ENCODE measurements at regions not wholly inside any gene's neighbourhood (a gene's known extent, or its start where the extent isn't known, plus 50 kb on each side); places are given as distances from the start of the nearest gene placed in this dataset.

DNA sequence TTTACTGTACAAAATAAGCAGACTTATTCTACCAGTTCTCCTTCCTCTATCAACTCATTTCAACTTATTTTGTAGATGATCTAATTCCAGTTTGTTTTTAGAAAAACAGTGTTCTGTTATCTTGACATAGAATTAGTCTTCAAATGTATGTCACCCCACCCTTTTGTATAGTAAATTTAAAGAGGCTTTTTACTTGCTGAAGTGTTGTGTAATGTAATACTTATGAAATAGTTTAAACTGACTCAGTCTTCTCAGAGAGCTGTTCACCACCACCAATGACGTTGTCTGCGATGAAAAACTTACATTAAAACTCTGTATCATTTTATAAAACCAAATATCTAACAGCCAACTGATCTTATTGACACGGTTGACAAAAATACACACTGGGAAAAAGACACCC, 82.9 kb downstream of the RAP2B start:
- Mint-ChIP-seq H3K4me1 (peaks cover 50% of the 10 kb centered on the region), H3K9me3 (peaks cover 0 to 13% (median 6%) of the 10 kb centered on the region in 7 donors), H3K27ac (peak overlapping the region; percentile 91 to 96 (median 93)), H3K4me3 (peak overlapping the region in 1 of 2 donors; percentile 65), H3K36me3 (no peaks in the 10 kb centered on the region), H3K27me3 (ENCODE audit: low read depth in 3 of 3) (peaks cover 0 to 1% (median 0%) of the 10 kb centered on the region in 3 donors)
- Histone ChIP-seq H4K20me1 (ENCODE audit: insufficient read depth, low read length) (no peaks in the 10 kb centered on the region), H3K27me3 (ENCODE audit: control insufficient read depth in 2 of 2, insufficient read depth in 2 of 2, low read length in 2 of 2) (no peaks in the 10 kb centered on the region), H3K9ac (ENCODE audit: insufficient read depth, low read length, poor library complexity, severe bottlenecking) (peak overlapping the region; percentile 46), H3K79me2 (ENCODE audit: insufficient read depth, low read length) (no peaks in the 10 kb centered on the region), H3K36me3 (replicated peaks in 1 of 2; ENCODE audit: control insufficient read depth in 1 of 2, insufficient read depth in 2 of 2, low read length in 2 of 2) (no peaks in the 10 kb centered on the region), H2AFZ (ENCODE audit: insufficient read depth, low read depth, low read length, poor library complexity, severe bottlenecking) (no peak overlapping the region), H3K4me2 (replicated peaks; ENCODE audit: extremely low read depth, low read length, poor library complexity, severe bottlenecking) (peak overlapping the region; percentile 51), H3K4me1 (ENCODE audit: control insufficient read depth in 1 of 2, insufficient read depth in 2 of 2, low read length in 2 of 2) (peaks cover 59 to 69% of the 10 kb centered on the region in 2 donors), H3K4me3 (replicated peaks in 1 of 3; ENCODE audit: low read depth in 2 of 3, low read length in 3 of 3) (peak overlapping the region in 1 of 3 experiments; percentile 52), H3K27ac (ENCODE audit: low read depth in 1 of 2, low read length in 2 of 2) (peak overlapping the region in 1 of 2 donors; percentile 86), H3K9me3 (replicated peaks in 1 of 2; ENCODE audit: control insufficient read depth in 1 of 2, insufficient read depth in 1 of 2, low read length in 2 of 2) (no peaks in the 10 kb centered on the region)
- WGBS (ENCODE audit: insufficient coverage): no CpG with 5 or more reads among the region's 3 CpGs
- DNase-seq: peak; percentile 74 to 84 (median 82)
- intact Hi-C loops (cut with micrococcal nuclease): loop anchor here (2.0 to 5.0 kb wide), 2 partner anchors 24 to 42 kb away; no protein-coding TSS in a partner anchor
- no peak for TF ChIP-seq CTCF (IDR thresholded peaks at IDR 0.05)

DNA sequence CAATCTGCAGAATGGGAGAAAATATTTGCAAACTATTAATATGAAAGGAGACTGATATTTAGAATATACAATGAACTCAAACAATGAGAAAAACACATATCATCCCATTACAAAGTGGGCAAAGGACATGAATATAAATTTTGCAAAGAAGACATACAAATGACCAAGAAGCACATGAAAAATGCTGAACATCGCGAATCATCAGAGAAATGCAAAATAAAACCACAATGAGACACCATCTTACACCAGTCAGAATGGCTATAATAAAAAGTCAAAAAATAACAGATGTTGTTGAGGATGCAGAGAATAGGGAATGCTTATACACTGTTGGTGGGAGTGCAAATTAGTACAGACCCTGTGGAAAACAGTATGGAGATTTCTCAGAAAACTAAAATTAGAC, 83.6 kb downstream of the RAP2B start:
- peak overlapping the region; percentile 51 for H3K4me2 ChIP-seq (replicated peaks; ENCODE audit: extremely low read depth, low read length, poor library complexity, severe bottlenecking)
- H3K9ac ChIP-seq (ENCODE audit: insufficient read depth, low read length, poor library complexity, severe bottlenecking): peak overlapping the region; percentile 46
- Mint-ChIP-seq H3K27ac (peak overlapping the region; percentile 91 to 96 (median 93)), H3K9me3 (peaks cover 0 to 13% (median 4%) of the 10 kb centered on the region in 7 donors), H3K27me3 (ENCODE audit: low read depth in 3 of 3) (peaks cover 0 to 1% (median 0%) of the 10 kb centered on the region in 3 donors), H3K4me1 (peaks cover 56% of the 10 kb centered on the region), H3K36me3 (no peaks in the 10 kb centered on the region), H3K4me3 (no peak overlapping the region)
- no peaks in the 10 kb centered on the region for H3K27me3 ChIP-seq (ENCODE audit: control insufficient read depth in 2 of 2, insufficient read depth in 2 of 2, low read length in 2 of 2)
- no peaks in the 10 kb centered on the region for H4K20me1 ChIP-seq (ENCODE audit: insufficient read depth, low read length)
- H3K36me3 ChIP-seq (replicated peaks in 1 of 2; ENCODE audit: control insufficient read depth in 1 of 2, insufficient read depth in 2 of 2, low read length in 2 of 2): no peaks in the 10 kb centered on the region
- no CpG with 5 or more reads among the region's 2 CpGs for WGBS (ENCODE audit: insufficient coverage)
- intact Hi-C loops (cut with micrococcal nuclease): loop anchor here (2.0 to 5.0 kb wide), 2 partner anchors 25 to 42 kb away; no protein-coding TSS in a partner anchor
- peaks cover 63 to 76% of the 10 kb centered on the region in 2 donors for H3K4me1 ChIP-seq (ENCODE audit: control insufficient read depth in 1 of 2, insufficient read depth in 2 of 2, low read length in 2 of 2)
- DNase-seq: peak in 1 of 3 donors; percentile 42
- TF ChIP-seq CTCF (IDR thresholded peaks at IDR 0.05): no peak
- no peak overlapping the region for H2AFZ ChIP-seq (ENCODE audit: insufficient read depth, low read depth, low read length, poor library complexity, severe bottlenecking)
- H3K27ac ChIP-seq (ENCODE audit: low read depth in 1 of 2, low read length in 2 of 2): peak overlapping the region in 1 of 2 donors; percentile 86
- H3K79me2 ChIP-seq (ENCODE audit: insufficient read depth, low read length): no peaks in the 10 kb centered on the region
- H3K4me3 ChIP-seq (replicated peaks in 1 of 3; ENCODE audit: low read depth in 2 of 3, low read length in 3 of 3): peak overlapping the region in 1 of 3 experiments; percentile 52
- H3K9me3 ChIP-seq (replicated peaks in 1 of 2; ENCODE audit: control insufficient read depth in 1 of 2, insufficient read depth in 1 of 2, low read length in 2 of 2): no peaks in the 10 kb centered on the region

Measured in CD14-positive monocyte (primary cell).